SK-N-SH (cell line): ENCODE measurements at regions not wholly inside any gene's neighbourhood (a gene's known extent, or its start where the extent isn't known, plus 50 kb on each side); places are given as distances from the start of the nearest gene placed in this dataset.

Experiments
- CTCF ChIA-PET: fragments of 300-600, 350-600 bp; formaldehyde crosslinking; extraction: SDS; loops from one replicate; lab custom pipeline; 2021; lab: Yijun Ruan, JAX
- POLR2A ChIA-PET: fragments of 350-600 bp; sonication (Branson Sonifier 250); formaldehyde crosslinking; extraction: SDS; loops from one replicate; lab custom pipeline; 2020; ENCODE audit warnings: antibody characterized with exemption, inconsistent platforms; lab: Yijun Ruan, JAX
- DNase-seq: peaks from one replicate; pipeline ENCODE4 v3.0.0; 2012
- H2AFZ ChIP-seq: fragments of 200-600 bp; sonication (generic); 2 replicates; pipeline ENCODE4 v1.8.1; 2016; ENCODE audit warnings: antibody characterized with exemption, mild to moderate bottlenecking, low read depth
- H3F3A ChIP-seq: fragments of 200-600 bp; sonication (generic); replicated peaks from 2 replicates; pipeline ENCODE3; 2016; ENCODE audit warnings: antibody characterized with exemption, mild to moderate bottlenecking; ENCODE audit not compliant: insufficient read depth
- H3K27ac ChIP-seq, 2 experiments: fragments of 200-500 bp in 1 of 2; fragments of 200-600 bp in 1 of 2; sonication (Bioruptor generic) in 1 of 2; sonication (generic), shearing (Covaris generic) in 1 of 2; 2 replicates each; pipeline versions ENCODE4 v1.5.1 to v1.6.1; 2014 to 2016; ENCODE audit warnings: low read depth in 2 of 2, inconsistent platforms in 1 of 2, low read length in 1 of 2, mild to moderate bottlenecking in 1 of 2, mixed read lengths in 1 of 2
- H3K27me3 ChIP-seq: fragments of 200-600 bp; sonication (generic), shearing (Covaris generic); 2 replicates; pipeline ENCODE4 v1.6.1; 2016; ENCODE audit warnings: mixed run types; ENCODE audit not compliant: insufficient read depth
- H3K36me3 ChIP-seq, 2 experiments: fragments of 200-500 bp in 1 of 2; fragments of 200-600 bp in 1 of 2; sonication (Bioruptor generic) in 1 of 2; sonication (generic) in 1 of 2; replicated peaks in 1 of 2; 2 replicates each; pipeline versions ENCODE3 to v1.5.1; 2014 to 2016; ENCODE audit warnings: low read length in 1 of 2, mild to moderate bottlenecking in 1 of 2; ENCODE audit not compliant: insufficient read depth in 2 of 2, control insufficient read depth in 1 of 2
- H3K4me1 ChIP-seq, 2 experiments: fragments of 200-500 bp in 1 of 2; fragments of 200-600 bp in 1 of 2; sonication (Bioruptor generic) in 1 of 2; sonication (generic), shearing (Covaris generic) in 1 of 2; 2 replicates each; pipeline versions ENCODE4 v1.5.1 to v1.6.1; 2014 to 2016; ENCODE audit warnings: low read depth in 1 of 2, low read length in 1 of 2, mixed run types in 1 of 2; ENCODE audit not compliant: insufficient read depth in 2 of 2, control insufficient read depth in 1 of 2
- H3K4me2 ChIP-seq: fragments of 200-600 bp; sonication (generic), shearing (Covaris generic); 2 replicates; pipeline ENCODE4 v1.6.1; 2017; ENCODE audit warnings: mixed run types
- H3K4me3 ChIP-seq, 2 experiments: fragments of 200-500 bp in 1 of 2; fragments of 200-600 bp in 1 of 2; sonication (Bioruptor generic) in 1 of 2; sonication (generic), shearing (Covaris generic) in 1 of 2; 2 replicates each; pipeline versions ENCODE4 v1.5.1 to v1.8.1; 2014 to 2016; ENCODE audit warnings: low read depth in 2 of 2, inconsistent platforms in 1 of 2, low read length in 1 of 2, mild to moderate bottlenecking in 1 of 2, mixed read lengths in 1 of 2, moderate library complexity in 1 of 2
- H3K79me2 ChIP-seq: fragments of 200-600 bp; sonication (generic); 2 replicates; pipeline ENCODE4 v1.8.1; 2017; ENCODE audit warnings: mild to moderate bottlenecking; ENCODE audit not compliant: insufficient read depth
- H3K9ac ChIP-seq: fragments of 200-600 bp; sonication (generic); 2 replicates; pipeline ENCODE4 v1.6.1; 2017; ENCODE audit warnings: mixed run types
- H3K9me2 ChIP-seq: fragments of 200-600 bp; sonication (generic); 2 replicates; pipeline ENCODE4 v1.6.1; 2017; ENCODE audit warnings: mixed run types
- H3K9me3 ChIP-seq: fragments of 200-600 bp; sonication (generic); 2 replicates; pipeline ENCODE4 v1.6.1; 2017; ENCODE audit warnings: mixed run types, mild to moderate bottlenecking, moderate library complexity
- H4K20me1 ChIP-seq: fragments of 200-600 bp; sonication (generic); 2 replicates; pipeline ENCODE4 v1.6.1; 2017; ENCODE audit warnings: mild to moderate bottlenecking, mixed run types; ENCODE audit not compliant: insufficient read depth
- CTCF ChIP-seq: fragments of 200-600 bp; sonication (generic); IDR thresholded peaks from 2 replicates; pipeline ENCODE4 v1.6.1; 2017; ENCODE audit warnings: antibody characterized with exemption, mild to moderate bottlenecking, moderate library complexity
- EP300 ChIP-seq, 2 experiments: IDR thresholded peaks; 2 replicates each; pipeline versions ENCODE4 v1.4.0 to v1.6.1; 2012; ENCODE audit warnings: borderline replicate concordance in 1 of 2, low read depth in 1 of 2, low read length in 1 of 2
- FOXJ3 ChIP-seq: sonication (generic); formaldehyde crosslinking; IDR thresholded peaks from 2 replicates; pipeline ENCODE4 v1.5.1; 2020; ENCODE audit warnings: mild to moderate bottlenecking, missing genetic modification reagents
- JUND ChIP-seq: IDR thresholded peaks from 2 replicates; pipeline ENCODE4 v1.4.0; 2012
- MXI1 ChIP-seq: IDR thresholded peaks from 2 replicates; pipeline ENCODE4 v1.6.1; 2012; ENCODE audit warnings: mild to moderate bottlenecking, low read depth, low read length, improper control_type of control experiment
- NFIC ChIP-seq: IDR thresholded peaks from 2 replicates; pipeline ENCODE4 v1.4.0; 2012; ENCODE audit warnings: borderline replicate concordance
- NRF1 ChIP-seq: IDR thresholded peaks from 2 replicates; pipeline ENCODE4 v1.6.1; 2012; ENCODE audit warnings: low read depth, mild to moderate bottlenecking, low read length
- PBX3 ChIP-seq: IDR thresholded peaks from 2 replicates; pipeline ENCODE4; 2012
- SMC3 ChIP-seq: IDR thresholded peaks from 2 replicates; pipeline ENCODE4 v1.6.1; 2012; ENCODE audit warnings: low read depth, low read length, improper control_type of control experiment
- TCF12 ChIP-seq: IDR thresholded peaks from 2 replicates; pipeline ENCODE4 v1.4.0; 2012
- TEAD4 ChIP-seq: IDR thresholded peaks from 2 replicates; pipeline ENCODE4 v1.4.0; 2012; ENCODE audit warnings: mild to moderate bottlenecking, borderline replicate concordance; ENCODE audit not compliant: insufficient read depth
- ZBTB33 ChIP-seq: IDR thresholded peaks from 2 replicates; pipeline ENCODE4 v1.4.0; 2012; ENCODE audit warnings: low read depth, borderline replicate concordance
- WGBS: methylation state at CpG from one replicate; pipeline ENCODE4 v1.1.6; 2017; ENCODE audit warnings: low lambda C conversion rate; 5-methylcytosine and 5-hydroxymethylcytosine counted together
- TF ChIP-seq, protein P1 (sequence below): IDR thresholded peaks from 2 replicates; pipeline ENCODE4 v1.4.0; 2012; ENCODE audit warnings: low read depth, borderline replicate concordance
- TF ChIP-seq, protein P2 (sequence below): IDR thresholded peaks from 2 replicates; pipeline ENCODE4 v1.4.0; 2012; ENCODE audit warnings: low read depth

DNA sequence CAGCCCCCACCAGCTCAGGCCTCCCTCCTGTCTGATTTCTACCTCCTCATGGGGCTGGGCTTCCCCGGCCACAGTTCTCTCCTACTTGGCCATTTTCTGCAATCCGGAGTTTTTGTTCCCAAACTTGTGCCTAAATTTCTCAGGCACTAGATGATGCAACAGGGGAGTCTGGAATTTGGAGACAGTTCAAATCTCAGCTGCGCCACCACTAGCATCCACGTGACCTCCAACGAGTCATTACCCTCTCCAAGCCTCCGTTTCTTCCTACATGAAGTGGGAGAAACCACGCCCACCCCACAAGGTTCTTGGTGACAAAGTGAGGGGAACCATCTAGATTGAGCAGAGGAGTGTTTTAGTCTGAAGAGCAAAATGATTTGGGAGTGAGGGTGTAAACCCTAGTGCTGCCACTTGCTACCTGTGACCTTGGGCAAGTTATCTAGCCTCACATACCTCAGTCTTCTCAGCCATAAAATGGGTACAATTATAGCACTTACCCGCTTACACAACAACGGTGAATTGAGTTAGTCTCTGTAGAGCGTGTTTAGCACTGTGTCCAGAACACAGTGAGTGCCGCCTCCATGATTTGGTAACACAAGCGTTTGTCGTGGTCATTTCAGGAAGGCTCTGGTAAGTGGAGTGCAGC, 61.4 kb upstream of the ASAP2 start:
- peak overlapping the region in 1 of 2 experiments; percentile 28; a peak in 1 of 4 replicates for H3K27ac ChIP-seq
- no peak overlapping the region for H3K4me3 ChIP-seq
- WGBS, result 70% methylated on average over 13 of the region's 13 CpGs
- CTCF ChIA-PET, result interaction anchor here (0.6 to 7.1 kb wide), 7 partner anchors 10 to 226 kb away, joined by 3 to 68 read pairs (median 3); no protein-coding TSS in a partner anchor
- H3K4me1 ChIP-seq, result peaks cover 3 to 12% of the 10 kb centered on the region in 2 experiments; a peak in 2 of 4 replicates
- H3F3A ChIP-seq, result peaks cover 6% of the 10 kb centered on the region
- H3K9me2 ChIP-seq, result no peaks in the 10 kb centered on the region
- no peak overlapping the region for H3K4me2 ChIP-seq
- H3K36me3 ChIP-seq, result no peaks in the 10 kb centered on the region
- DNase-seq, result no peak
- TF ChIP-seq SMC3, result no peak
- TF ChIP-seq, protein P1, sequence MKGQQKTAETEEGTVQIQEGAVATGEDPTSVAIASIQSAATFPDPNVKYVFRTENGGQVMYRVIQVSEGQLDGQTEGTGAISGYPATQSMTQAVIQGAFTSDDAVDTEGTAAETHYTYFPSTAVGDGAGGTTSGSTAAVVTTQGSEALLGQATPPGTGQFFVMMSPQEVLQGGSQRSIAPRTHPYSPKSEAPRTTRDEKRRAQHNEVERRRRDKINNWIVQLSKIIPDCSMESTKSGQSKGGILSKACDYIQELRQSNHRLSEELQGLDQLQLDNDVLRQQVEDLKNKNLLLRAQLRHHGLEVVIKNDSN, result peak; percentile 72
- peak; percentile 42; the same call in 1 of the 2 replicates for TF ChIP-seq NFIC
- TF ChIP-seq, protein P2, sequence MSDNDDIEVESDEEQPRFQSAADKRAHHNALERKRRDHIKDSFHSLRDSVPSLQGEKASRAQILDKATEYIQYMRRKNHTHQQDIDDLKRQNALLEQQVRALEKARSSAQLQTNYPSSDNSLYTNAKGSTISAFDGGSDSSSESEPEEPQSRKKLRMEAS, result no peak
- TF ChIP-seq NRF1, result no peak
- TF ChIP-seq MXI1, result no peak
- H4K20me1 ChIP-seq, result no peaks in the 10 kb centered on the region
- no peaks in the 10 kb centered on the region for H3K79me2 ChIP-seq
- H3K27me3 ChIP-seq, result no peaks in the 10 kb centered on the region
- no peak overlapping the region for H3K9ac ChIP-seq
- POLR2A ChIA-PET, result no interaction called here
- no peaks in the 10 kb centered on the region for H3K9me3 ChIP-seq
- H2AFZ ChIP-seq, result no peak overlapping the region

DNA sequence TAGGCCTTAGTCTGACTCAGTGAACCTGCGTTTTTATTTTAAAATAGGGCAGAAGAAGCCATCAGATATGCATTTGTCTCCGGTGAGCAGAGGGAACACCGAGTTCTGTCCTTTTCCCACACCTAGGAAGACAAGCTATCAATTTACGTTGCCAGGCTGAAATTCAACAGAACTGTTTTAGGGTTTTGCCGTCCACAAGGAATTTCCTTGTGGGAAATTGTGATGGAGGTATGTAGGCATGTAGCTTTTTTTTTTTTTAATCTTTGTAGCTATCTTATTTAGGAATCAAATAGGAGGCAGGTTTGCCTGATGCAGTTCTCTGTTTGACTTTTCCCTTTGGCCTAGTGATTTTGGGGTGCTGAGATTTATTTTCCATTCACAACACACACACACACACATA, 62.0 kb upstream of the ASAP2 start:
- Histone ChIP-seq H3K9me3 (no peaks in the 10 kb centered on the region), H3K9me2 (no peaks in the 10 kb centered on the region), H3K27me3 (no peaks in the 10 kb centered on the region), H3K27ac (peak overlapping the region in 1 of 2 experiments; percentile 28; a peak in 1 of 4 replicates), H3K4me1 (peaks cover 3 to 12% of the 10 kb centered on the region in 2 experiments; a peak in 2 of 4 replicates), H3F3A (peaks cover 6% of the 10 kb centered on the region), H3K36me3 (no peaks in the 10 kb centered on the region), H3K79me2 (no peaks in the 10 kb centered on the region), H3K4me2 (no peak overlapping the region), H2AFZ (0 out of 2 replicates have a peak overlapping the region, but pooled peaks have one; percentile 24), H3K4me3 (no peak overlapping the region), H4K20me1 (no peaks in the 10 kb centered on the region), H3K9ac (no peak overlapping the region)
- 66% methylated on average over 5 of the region's 5 CpGs for WGBS
- CTCF ChIA-PET, result interaction anchor here (0.6 to 7.1 kb wide), 7 partner anchors 11 to 264 kb away, joined by 3 to 68 read pairs (median 3); no protein-coding TSS in a partner anchor
- no peak for DNase-seq
- no peak for TF ChIP-seq ZBTB33
- TF ChIP-seq TEAD4, result 0 out of 2 replicates have a peak, but pooled peaks have one; percentile 30
- TF ChIP-seq PBX3, result peak; percentile 55; the same call in 1 of the 2 replicates
- TF ChIP-seq JUND, result 0 out of 2 replicates have a peak, but pooled peaks have one; percentile 7
- TF ChIP-seq FOXJ3 (CRISPR knock-in tag), result no peak
- peak; percentile 74; the same call in 1 of the 2 replicates for TF ChIP-seq TCF12
- no peak for TF ChIP-seq CTCF
- TF ChIP-seq EP300 (IDR thresholded peaks at IDR 0.05; ENCODE audit: borderline replicate concordance in 1 of 2, low read depth in 1 of 2, low read length in 1 of 2), result peak in 1 of 2 experiments; percentile 25; a peak in 1 of 4 replicates
- POLR2A ChIA-PET, result no interaction called here
